GM19372 (cell line): ENCODE measurements at regions not wholly inside any gene's neighbourhood (a gene's known extent, or its start where the extent isn't known, plus 50 kb on each side); places are given as distances from the start of the nearest gene placed in this dataset.
"Not testable (repeated sequence)": the region's sequence is repeated elsewhere in the genome, so short reads cannot be mapped to it uniquely, and the experiment has no call there.

ENCODE experiments used
- ATAC-seq: cut with Tn5 transposase; IDR thresholded peaks from one replicate; pipeline ENCODE4 v1.9.1; 2021; ENCODE audit warnings: mild to moderate bottlenecking, low read depth, moderate library complexity; ENCODE audit not compliant: unreplicated experiment

DNA sequence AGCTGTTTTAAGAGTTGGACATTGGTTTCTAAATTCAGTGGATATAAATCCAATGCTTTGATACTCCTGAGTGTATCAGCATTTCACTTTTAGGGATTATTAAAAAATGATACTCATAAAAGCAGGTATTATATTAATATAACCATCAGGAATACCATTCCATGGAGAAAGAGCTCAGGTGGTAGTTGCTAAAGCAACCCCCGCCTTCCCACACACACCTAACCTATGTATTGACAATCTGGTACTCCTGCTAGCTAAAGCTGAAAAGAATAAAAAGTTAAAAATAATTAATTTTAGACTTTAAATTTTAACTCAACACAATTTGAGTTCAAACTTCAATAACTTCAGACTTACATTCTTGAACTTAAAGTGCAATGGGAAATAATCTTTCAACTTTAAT is 717.1 kb upstream of the HS3ST1 start:
- no peak for ATAC-seq

GRCh38 chr4:12145106-12145505 is 716.4 kb upstream of the HS3ST1 start:
- ATAC-seq: no peak

GRCh38 chr4:12144051-12144450 is 715.4 kb upstream of the HS3ST1 start:
- ATAC-seq: no peak

DNA sequence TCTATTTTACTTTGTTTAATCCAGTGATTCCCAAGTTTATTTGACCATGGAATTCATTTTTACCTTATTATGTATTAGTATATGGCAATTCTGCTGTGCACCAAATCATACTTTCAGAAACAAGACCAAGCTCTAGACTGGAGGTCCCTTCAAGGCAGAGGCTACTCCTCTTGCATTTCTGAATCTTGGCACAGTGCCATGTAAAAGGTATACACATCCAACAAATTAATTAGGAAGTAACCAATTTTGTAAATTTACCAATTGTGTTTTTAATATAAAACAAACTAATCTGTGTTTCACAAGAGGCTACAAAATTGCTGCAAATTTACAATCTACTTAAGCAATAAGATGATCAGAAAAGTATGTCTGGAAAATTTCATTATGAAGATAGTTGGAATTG is 712.2 kb upstream of the HS3ST1 start:
- no peak for ATAC-seq

DNA sequence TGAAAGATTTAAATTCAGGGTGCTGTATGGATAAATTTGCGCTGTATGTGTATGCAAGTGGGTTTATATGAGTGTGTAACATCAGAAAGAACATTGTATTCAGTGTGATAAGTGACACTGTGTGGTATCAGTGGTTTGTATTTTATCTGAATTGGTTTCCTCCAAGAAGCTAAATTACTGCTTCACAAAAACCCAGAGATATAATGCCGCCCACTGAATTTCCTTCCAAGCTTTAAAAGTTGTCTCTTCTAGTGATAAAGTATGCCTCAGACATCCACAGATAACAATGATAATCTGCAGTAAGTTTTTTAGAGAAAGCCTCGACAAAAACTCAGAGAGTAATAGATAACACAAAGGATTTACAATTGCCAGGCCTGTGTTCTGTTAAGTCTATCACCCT is 710.6 kb upstream of the HS3ST1 start:
- no peak for ATAC-seq

DNA sequence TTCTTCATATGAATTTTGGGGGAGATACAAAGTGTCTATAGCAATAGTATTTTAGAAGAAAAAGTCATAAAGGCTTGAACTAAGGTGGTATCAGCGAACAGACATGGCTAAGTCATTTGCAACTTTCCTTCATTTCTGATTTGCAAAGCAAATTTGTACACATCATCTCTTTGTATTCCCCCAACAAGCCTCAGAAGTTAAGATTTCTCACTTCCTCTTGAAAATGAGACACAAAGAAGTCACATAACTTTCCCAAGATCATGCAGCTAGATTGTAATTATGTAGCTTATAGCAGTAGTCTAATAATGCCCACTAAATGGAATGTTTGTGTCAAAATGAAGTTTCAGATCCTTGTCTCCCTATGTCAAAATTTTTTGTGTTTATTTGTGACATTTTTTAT is 709.8 kb upstream of the HS3ST1 start:
- ATAC-seq: no peak

DNA sequence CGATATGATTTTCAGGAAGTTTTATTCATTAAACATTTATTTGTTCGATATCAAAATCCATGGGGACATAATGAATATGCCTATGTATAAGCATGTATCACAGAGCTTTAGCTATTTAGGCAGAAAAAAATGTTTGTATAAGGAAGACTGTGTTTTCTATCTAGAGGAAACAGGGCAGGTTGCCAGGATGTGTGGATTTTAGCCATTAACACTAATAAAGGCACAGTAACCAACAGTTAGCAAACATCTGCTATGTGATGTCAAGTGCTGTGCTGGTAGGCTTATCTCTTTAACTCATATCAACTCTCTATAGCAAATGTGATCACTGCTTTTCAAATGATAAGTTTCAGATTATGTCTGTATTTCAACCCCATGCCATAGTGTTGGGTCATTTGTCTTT is 708.9 kb upstream of the HS3ST1 start:
- no peak for ATAC-seq

- no peak for ATAC-seq
Observed at GRCh38 chr4:12126474-12126873, 697.8 kb upstream of the HS3ST1 start.

- no peak for ATAC-seq
Observed at GRCh38 chr4:12124138-12124537, 695.4 kb upstream of the HS3ST1 start.

GRCh38 chr4:12123707-12124106 is 695.0 kb upstream of the HS3ST1 start:
- ATAC-seq: no peak

GRCh38 chr4:12122316-12122715 is 693.6 kb upstream of the HS3ST1 start:
- no peak for ATAC-seq

DNA sequence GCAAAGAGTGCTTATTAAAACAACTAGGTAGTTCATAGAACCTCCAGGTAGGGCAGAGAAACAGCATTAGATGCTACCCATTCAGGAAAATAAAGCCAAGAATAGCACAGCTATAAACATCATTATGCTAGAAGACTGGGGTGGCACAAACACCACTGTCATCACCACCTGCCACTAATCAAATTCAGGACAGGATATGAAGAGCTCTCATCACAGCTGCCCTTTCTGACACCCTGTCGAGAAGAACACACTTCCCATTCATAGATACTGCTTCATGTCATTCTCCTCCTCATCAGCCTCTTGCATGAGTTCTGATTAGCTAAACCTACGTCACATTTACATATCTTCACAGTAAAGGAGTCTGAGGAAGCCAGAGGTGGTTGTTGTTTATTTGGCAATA is 692.3 kb upstream of the HS3ST1 start:
- no peak for ATAC-seq

GRCh38 chr4:12118651-12119213 is 690.0 kb upstream of the HS3ST1 start:
- ATAC-seq: peak; percentile 61

DNA sequence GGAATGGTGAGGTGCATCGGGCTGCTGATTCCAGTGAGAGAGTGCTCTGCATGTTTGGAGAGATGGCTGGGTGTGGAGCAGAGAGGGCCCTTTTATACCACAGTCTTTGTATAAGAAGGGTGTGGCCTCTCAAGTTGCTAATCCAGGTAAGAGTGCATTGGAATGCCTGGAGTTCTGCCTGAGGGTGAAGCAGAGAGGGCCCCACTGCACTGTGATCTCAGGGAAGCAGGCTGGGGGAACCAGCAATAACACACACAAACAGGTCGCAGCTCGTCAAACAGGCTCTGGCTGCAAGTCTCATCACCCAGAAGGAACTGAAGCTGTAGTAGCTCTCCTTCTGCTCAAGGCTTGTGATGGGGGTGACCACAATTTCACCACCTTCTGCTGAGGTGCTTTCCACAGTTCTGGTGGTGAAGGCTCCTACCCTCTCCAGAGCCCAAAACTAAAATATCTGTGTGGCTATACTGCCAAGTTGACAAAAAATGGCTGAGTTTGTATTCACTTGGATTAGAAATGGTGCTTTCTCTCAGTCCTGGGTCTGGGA is 687.4 kb upstream of the HS3ST1 start:
- no peak for ATAC-seq

GRCh38 chr4:12110627-12111026 is 681.9 kb upstream of the HS3ST1 start:
- ATAC-seq: no peak

DNA sequence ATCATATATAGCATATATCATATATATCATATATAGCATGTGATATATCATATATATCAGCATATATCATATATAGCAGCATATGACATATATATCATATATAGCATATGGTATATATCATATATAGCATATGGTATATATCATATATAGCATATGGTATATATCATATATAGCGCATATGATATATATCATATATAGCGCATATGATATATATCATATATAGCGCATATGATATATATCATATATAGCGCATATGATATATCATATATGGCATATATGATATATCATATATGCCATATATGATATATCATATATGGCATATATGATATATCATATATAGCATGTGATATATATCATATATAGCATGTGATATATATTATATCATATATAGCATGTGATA is 680.4 kb upstream of the HS3ST1 start:
- ATAC-seq: not testable (repeated sequence)

GRCh38 chr4:12105519-12105918 is 676.8 kb upstream of the HS3ST1 start:
- ATAC-seq: no peak

GRCh38 chr4:12089920-12090319 is 661.2 kb upstream of the HS3ST1 start:
- not testable (repeated sequence) for ATAC-seq

GRCh38 chr4:12084690-12085089 is 656.0 kb upstream of the HS3ST1 start:
- no peak for ATAC-seq

- ATAC-seq: no peak
Observed at GRCh38 chr4:12071316-12071715, 642.6 kb upstream of the HS3ST1 start.

DNA sequence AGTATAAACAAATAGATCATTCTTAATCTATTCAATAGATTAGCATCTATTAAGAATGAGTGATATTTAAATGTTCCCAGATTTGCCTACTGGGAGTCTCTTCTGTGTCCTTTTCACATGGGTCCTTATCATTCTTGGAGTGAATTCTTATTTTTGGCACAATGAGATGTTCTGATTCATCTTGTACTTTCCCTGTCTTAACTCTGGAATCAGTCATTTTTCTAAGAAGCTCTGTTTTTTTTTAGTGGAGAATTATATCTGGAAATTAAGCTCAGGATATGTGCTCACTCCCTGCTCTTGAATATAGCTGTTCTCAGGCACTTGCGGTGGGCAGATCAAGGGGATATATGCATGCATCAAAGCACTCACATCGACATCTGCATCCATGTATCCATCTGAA is 625.3 kb upstream of the HS3ST1 start:
- no peak for ATAC-seq

GRCh38 chr4:12053556-12053955 is 624.9 kb upstream of the HS3ST1 start:
- no peak for ATAC-seq

DNA sequence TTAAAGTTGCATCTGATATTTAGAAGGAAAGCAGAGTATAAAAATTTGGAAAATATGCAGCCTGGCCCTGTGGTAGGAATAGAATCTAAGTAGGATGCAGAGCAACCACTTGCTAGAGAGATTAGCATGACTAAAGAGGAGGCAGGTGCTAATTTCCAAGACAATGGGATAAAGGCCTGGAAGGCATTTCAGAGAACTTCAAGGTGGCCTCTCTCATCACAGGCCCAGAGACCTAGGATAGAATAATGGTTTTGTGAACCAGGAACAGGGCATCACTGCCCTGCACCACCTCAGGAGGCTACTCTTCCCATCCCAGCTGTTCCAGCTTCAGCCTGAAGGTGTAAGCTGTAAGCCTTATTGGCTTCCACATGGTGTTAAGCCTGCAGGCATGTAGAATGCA is 621.7 kb upstream of the HS3ST1 start:
- ATAC-seq: no peak
